ENCODE measurements at regions not wholly inside any gene's neighbourhood (a gene's known extent, or its start where the extent isn't known, plus 50 kb on each side); places are given as distances from the start of the nearest gene placed in this dataset.

DNA sequence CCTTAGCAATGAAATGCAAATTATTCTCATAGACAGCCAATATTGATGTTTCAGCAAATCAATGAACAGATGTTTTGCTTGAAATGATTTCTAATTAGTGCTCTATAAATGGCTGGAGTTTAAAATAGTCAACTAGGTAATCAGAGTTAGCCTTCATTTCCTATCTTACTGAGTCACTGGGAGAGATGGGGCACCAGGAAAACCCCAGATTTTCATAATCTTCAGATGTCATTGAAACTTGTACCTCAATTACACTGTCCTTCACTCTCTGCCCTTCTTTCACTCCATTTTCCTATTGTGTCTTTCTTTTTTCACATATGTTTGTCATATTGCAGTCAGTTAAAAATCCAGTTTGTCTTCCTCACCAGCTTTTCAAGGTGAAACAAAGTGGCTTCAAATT, 92.7 kb downstream of the C12orf75 start:
- DNase-seq (ENCODE audit: low spot score), result no peak
- TF ChIP-seq, protein P1, sequence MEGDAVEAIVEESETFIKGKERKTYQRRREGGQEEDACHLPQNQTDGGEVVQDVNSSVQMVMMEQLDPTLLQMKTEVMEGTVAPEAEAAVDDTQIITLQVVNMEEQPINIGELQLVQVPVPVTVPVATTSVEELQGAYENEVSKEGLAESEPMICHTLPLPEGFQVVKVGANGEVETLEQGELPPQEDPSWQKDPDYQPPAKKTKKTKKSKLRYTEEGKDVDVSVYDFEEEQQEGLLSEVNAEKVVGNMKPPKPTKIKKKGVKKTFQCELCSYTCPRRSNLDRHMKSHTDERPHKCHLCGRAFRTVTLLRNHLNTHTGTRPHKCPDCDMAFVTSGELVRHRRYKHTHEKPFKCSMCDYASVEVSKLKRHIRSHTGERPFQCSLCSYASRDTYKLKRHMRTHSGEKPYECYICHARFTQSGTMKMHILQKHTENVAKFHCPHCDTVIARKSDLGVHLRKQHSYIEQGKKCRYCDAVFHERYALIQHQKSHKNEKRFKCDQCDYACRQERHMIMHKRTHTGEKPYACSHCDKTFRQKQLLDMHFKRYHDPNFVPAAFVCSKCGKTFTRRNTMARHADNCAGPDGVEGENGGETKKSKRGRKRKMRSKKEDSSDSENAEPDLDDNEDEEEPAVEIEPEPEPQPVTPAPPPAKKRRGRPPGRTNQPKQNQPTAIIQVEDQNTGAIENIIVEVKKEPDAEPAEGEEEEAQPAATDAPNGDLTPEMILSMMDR (IDR thresholded peaks at IDR 0.05; ENCODE audit: extremely low read depth, missing control alignments), result no peak

GRCh38 chr12:105423921-105424320, 93.4 kb downstream of the C12orf75 start:
- no peak for DNase-seq (ENCODE audit: low spot score)
- TF ChIP-seq, protein P1 (IDR thresholded peaks at IDR 0.05; ENCODE audit: extremely low read depth, missing control alignments), result no peak

GRCh38 chr12:105425254-105426174, 95.0 kb downstream of the C12orf75 start:
- TF ChIP-seq, protein P1 (IDR thresholded peaks at IDR 0.05; ENCODE audit: extremely low read depth, missing control alignments), result no peak
- no peak for DNase-seq (ENCODE audit: low spot score)

GRCh38 chr12:105426766-105427165, 96.3 kb downstream of the C12orf75 start:
- TF ChIP-seq, protein P1 (IDR thresholded peaks at IDR 0.05; ENCODE audit: extremely low read depth, missing control alignments), result no peak
- DNase-seq (ENCODE audit: low spot score), result no peak

- TF ChIP-seq, protein P1 (IDR thresholded peaks at IDR 0.05; ENCODE audit: extremely low read depth, missing control alignments), result no peak
- no peak for DNase-seq (ENCODE audit: low spot score)
Observed at GRCh38 chr12:105427883-105428282, 97.4 kb downstream of the C12orf75 start.

- TF ChIP-seq, protein P1 (IDR thresholded peaks at IDR 0.05; ENCODE audit: extremely low read depth, missing control alignments), result no peak
- DNase-seq (ENCODE audit: low spot score), result no peak
Observed at GRCh38 chr12:105428793-105429395, 98.4 kb downstream of the C12orf75 start.

GRCh38 chr12:105429511-105429910, 99.0 kb downstream of the C12orf75 start:
- TF ChIP-seq, protein P1 (IDR thresholded peaks at IDR 0.05; ENCODE audit: extremely low read depth, missing control alignments), result no peak
- no peak for DNase-seq (ENCODE audit: low spot score)

Data from GM20000 (cell line).